Mammary epithelial cell (primary cell): ENCODE measurements at regions not wholly inside any gene's neighbourhood (a gene's known extent, or its start where the extent isn't known, plus 50 kb on each side); places are given as distances from the start of the nearest gene placed in this dataset.

Source experiments
- CTCF ChIP-seq, 2 donors: IDR thresholded peaks in 1 of 2; conservative IDR thresholded peaks in 1 of 2; 2 replicates each; pipeline ENCODE4 v1.5.1; 2011 to 2012; ENCODE audit warnings: inconsistent platforms in 2 of 2, low read length in 2 of 2, mild to moderate bottlenecking in 2 of 2, control low read depth in 1 of 2, low read depth in 1 of 2; ENCODE audit not compliant: insufficient read depth in 1 of 2; ENCODE audit errors: extremely low read depth in 1 of 2
- EZH2 ChIP-seq: IDR thresholded peaks from 2 replicates; pipeline ENCODE4 v1.6.1; 2012; ENCODE audit warnings: low read length, inconsistent platforms, borderline replicate concordance

GRCh38 chr4:189785257-189785656, 155.4 kb upstream of the FRG1 start:
- TF ChIP-seq CTCF (conservative IDR thresholded peaks at IDR 0.05 in 1 of 2, IDR thresholded peaks at IDR 0.05 in 1 of 2; ENCODE audit: extremely low read depth in 1 of 2, insufficient read depth in 1 of 2, low read depth in 1 of 2, low read length in 2 of 2), result no peak
- TF ChIP-seq EZH2, result no peak
